GM18508 (cell line): ENCODE measurements at regions not wholly inside any gene's neighbourhood (a gene's known extent, or its start where the extent isn't known, plus 50 kb on each side); places are given as distances from the start of the nearest gene placed in this dataset.

Experiments
- ATAC-seq: cut with Tn5 transposase; IDR thresholded peaks from one replicate; pipeline ENCODE4 v1.9.1; 2021; ENCODE audit warnings: moderate number of reproducible peaks; ENCODE audit not compliant: insufficient read depth, unreplicated experiment

- ATAC-seq, result no peak
Measured at GRCh38 chr2:208545403-208546042, 138.9 kb downstream of the PTH2R start.

- no peak for ATAC-seq
Measured at GRCh38 chr2:208546107-208546506, 139.5 kb downstream of the PTH2R start.

GRCh38 chr2:208546860-208547650 is 140.5 kb downstream of the PTH2R start:
- no peak for ATAC-seq

GRCh38 chr2:208548700-208549099 is 142.1 kb downstream of the PTH2R start:
- no peak for ATAC-seq

- ATAC-seq, result no peak
Measured at GRCh38 chr2:208549546-208550158, 143.1 kb downstream of the PTH2R start.

GRCh38 chr2:208552943-208553342 is 146.4 kb downstream of the PTH2R start:
- no peak for ATAC-seq

GRCh38 chr2:208556983-208557484 is 150.4 kb downstream of the PTH2R start:
- no peak for ATAC-seq

GRCh38 chr2:208565690-208566416 is 159.3 kb downstream of the PTH2R start:
- no peak for ATAC-seq

GRCh38 chr2:208568203-208568602 is 161.6 kb downstream of the PTH2R start:
- ATAC-seq, result no peak

GRCh38 chr2:208570066-208570465 is 163.5 kb downstream of the PTH2R start:
- no peak for ATAC-seq

GRCh38 chr2:208570851-208571763 is 164.5 kb downstream of the PTH2R start:
- ATAC-seq, result no peak

- no peak for ATAC-seq
Measured at GRCh38 chr2:208571764-208572131, 165.2 kb downstream of the PTH2R start.

- ATAC-seq, result no peak
Measured at GRCh38 chr2:208573569-208573968, 167.0 kb downstream of the PTH2R start.

- no peak for ATAC-seq
Measured at GRCh38 chr2:208579678-208580077, 173.1 kb downstream of the PTH2R start.

- ATAC-seq, result no peak
Measured at GRCh38 chr2:208584378-208584985, 177.9 kb downstream of the PTH2R start.

- ATAC-seq, result no peak
Measured at GRCh38 chr2:208586516-208586915, 179.9 kb downstream of the PTH2R start.

GRCh38 chr2:208594642-208595385 is 188.2 kb downstream of the PTH2R start:
- ATAC-seq, result no peak

- no peak for ATAC-seq
Measured at GRCh38 chr2:208595386-208596275, 189.0 kb downstream of the PTH2R start.
